Smooth muscle cell (in vitro differentiated cells): ENCODE measurements at regions not wholly inside any gene's neighbourhood (a gene's known extent, or its start where the extent isn't known, plus 50 kb on each side); places are given as distances from the start of the nearest gene placed in this dataset.
A peak's percentile ranks its signal among the peaks of the same experiment; 100 is the strongest.

Experiments
- DNase-seq: peaks from one replicate; lab custom pipeline; 2025; ENCODE audit not compliant: unreplicated experiment; lab: John Stamatoyannopoulos, UW
- H2AFZ ChIP-seq: fragments of 200-600 bp; sonication (generic); 2 replicates; pipeline ENCODE4 v1.6.0; 2016; ENCODE audit warnings: antibody characterized with exemption, low read depth, mild to moderate bottlenecking
- H3F3A ChIP-seq: fragments of 200-600 bp; sonication (generic); 2 replicates; pipeline ENCODE4 v1.6.0; 2017; ENCODE audit warnings: antibody characterized with exemption, low read depth
- H3K27ac ChIP-seq: fragments of 200-600 bp; sonication (generic); 2 replicates; pipeline ENCODE4 v1.5.1; 2016; ENCODE audit warnings: low read depth, mild to moderate bottlenecking
- H3K27me3 ChIP-seq: fragments of 200-600 bp; sonication (generic); 2 replicates; pipeline ENCODE4 v1.6.1; 2016; ENCODE audit warnings: low read depth, mild to moderate bottlenecking
- H3K36me3 ChIP-seq: fragments of 200-600 bp; sonication (generic); 2 replicates; pipeline ENCODE4 v1.5.1; 2016; ENCODE audit warnings: low read depth
- H3K4me1 ChIP-seq: fragments of 200-600 bp; sonication (generic); 2 replicates; pipeline ENCODE4 v1.5.1; 2016; ENCODE audit warnings: low read depth
- H3K4me2 ChIP-seq: fragments of 200-600 bp; sonication (generic); 2 replicates; pipeline ENCODE4 v1.6.0; 2016; ENCODE audit warnings: mild to moderate bottlenecking
- H3K4me3 ChIP-seq: fragments of 200-600 bp; sonication (generic); 2 replicates; pipeline ENCODE4 v1.5.1; 2016; ENCODE audit warnings: mild to moderate bottlenecking
- H3K79me2 ChIP-seq: fragments of 200-600 bp; sonication (generic); 2 replicates; pipeline ENCODE4 v1.6.0; 2016; ENCODE audit warnings: low read depth, mild to moderate bottlenecking
- H3K9ac ChIP-seq: fragments of 200-600 bp; sonication (generic); 2 replicates; pipeline ENCODE4 v1.6.0; 2016; ENCODE audit warnings: low read depth
- H3K9me3 ChIP-seq: fragments of 200-600 bp; sonication (generic); replicated peaks from 2 replicates; pipeline ENCODE4 v1.5.1; 2016; ENCODE audit warnings: low read depth
- H4K20me1 ChIP-seq: fragments of 200-600 bp; sonication (generic); 2 replicates; pipeline ENCODE4 v1.6.0; 2016; ENCODE audit warnings: low read depth
- CTCF ChIP-seq: fragments of 200-600 bp; sonication (generic); IDR thresholded peaks from 2 replicates; pipeline ENCODE4 v1.5.1; 2017; ENCODE audit warnings: borderline replicate concordance, mild to moderate bottlenecking, antibody characterized with exemption; ENCODE audit not compliant: insufficient read depth, poor library complexity, severe bottlenecking
- WGBS: methylation state at CpG from one replicate; pipeline ENCODE4 v1.1.7; 2016; ENCODE audit warnings: low lambda C conversion rate; 5-methylcytosine and 5-hydroxymethylcytosine counted together

GRCh38 chr12:93183940-93184671 lies 193.6 kb upstream of the NUDT4 start:
- no peak overlapping the region for H3K4me2 ChIP-seq

GRCh38 chr12:93184672-93185368 lies 192.9 kb upstream of the NUDT4 start:
- H4K20me1 ChIP-seq, result no peaks in the 10 kb centered on the region
- WGBS, result 96% methylated on average over 3 of the region's 3 CpGs

More at GRCh38 chr12:93183940-93184671, 193.6 kb upstream of the NUDT4 start:
- H3K27ac ChIP-seq, result no peak overlapping the region
- H3K9me3 ChIP-seq, result no peaks in the 10 kb centered on the region
- no peaks in the 10 kb centered on the region for H3K27me3 ChIP-seq
- TF ChIP-seq CTCF, result no peak
- no peaks in the 10 kb centered on the region for H3F3A ChIP-seq
- H2AFZ ChIP-seq, result no peak overlapping the region
- H3K4me1 ChIP-seq, result no peaks in the 10 kb centered on the region
- no peak for DNase-seq
- no peaks in the 10 kb centered on the region for H3K79me2 ChIP-seq
- no peak overlapping the region for H3K4me3 ChIP-seq
- WGBS, result 82% methylated on average over 5 of the region's 5 CpGs
- no peaks in the 10 kb centered on the region for H4K20me1 ChIP-seq
- no peak overlapping the region for H3K9ac ChIP-seq
- no peaks in the 10 kb centered on the region for H3K36me3 ChIP-seq

GRCh38 chr12:93185369-93185741 lies 192.4 kb upstream of the NUDT4 start:
- TF ChIP-seq CTCF, result no peak
- Histone ChIP-seq H3K79me2 (no peaks in the 10 kb centered on the region), H3K9me3 (no peaks in the 10 kb centered on the region), H2AFZ (no peak overlapping the region), H3K36me3 (no peaks in the 10 kb centered on the region), H3F3A (no peaks in the 10 kb centered on the region), H3K9ac (no peak overlapping the region), H3K4me1 (no peaks in the 10 kb centered on the region), H3K4me2 (no peak overlapping the region), H3K27me3 (no peaks in the 10 kb centered on the region), H3K4me3 (no peak overlapping the region), H3K27ac (no peak overlapping the region), H4K20me1 (no peaks in the 10 kb centered on the region)
- DNase-seq, result no peak
- WGBS, result 100% methylated on average over 2 of the region's 2 CpGs

More at GRCh38 chr12:93184672-93185368, 192.9 kb upstream of the NUDT4 start:
- H3K9me3 ChIP-seq, result no peaks in the 10 kb centered on the region
- TF ChIP-seq CTCF, result no peak
- no peaks in the 10 kb centered on the region for H3F3A ChIP-seq
- H3K4me2 ChIP-seq, result no peak overlapping the region
- H3K27me3 ChIP-seq, result no peaks in the 10 kb centered on the region
- no peaks in the 10 kb centered on the region for H3K79me2 ChIP-seq
- H3K36me3 ChIP-seq, result no peaks in the 10 kb centered on the region
- DNase-seq, result no peak
- H3K4me1 ChIP-seq, result no peaks in the 10 kb centered on the region
- no peak overlapping the region for H2AFZ ChIP-seq
- no peak overlapping the region for H3K4me3 ChIP-seq
- no peak overlapping the region for H3K27ac ChIP-seq
- H3K9ac ChIP-seq, result no peak overlapping the region

DNA sequence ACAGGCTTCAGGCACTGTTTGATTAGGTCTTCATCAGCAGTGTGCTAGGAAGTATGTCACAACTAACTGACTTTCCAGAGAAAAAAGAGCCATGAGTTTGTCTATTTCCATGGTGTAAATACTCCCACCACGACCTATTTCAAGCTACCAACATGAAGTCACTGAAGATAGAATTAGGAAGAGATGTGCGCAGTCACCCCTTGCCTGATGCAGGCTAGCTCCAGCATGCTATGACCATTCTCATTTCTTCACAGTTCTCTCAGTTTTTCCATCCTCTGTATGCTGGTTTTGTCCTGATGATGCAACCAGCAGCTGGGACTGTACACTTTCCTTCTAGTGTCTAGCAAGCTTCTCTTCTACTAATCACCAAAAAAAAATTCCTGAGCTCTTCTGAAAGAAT lies 191.6 kb upstream of the NUDT4 start:
- DNase-seq, result no peak
- Histone ChIP-seq H3K36me3 (no peaks in the 10 kb centered on the region), H3K79me2 (no peaks in the 10 kb centered on the region), H3K27me3 (no peaks in the 10 kb centered on the region), H3K27ac (peak overlapping the region; percentile 44), H3K4me1 (no peaks in the 10 kb centered on the region), H3K9ac (no peak overlapping the region), H2AFZ (no peak overlapping the region), H3K4me2 (no peak overlapping the region), H4K20me1 (no peaks in the 10 kb centered on the region), H3F3A (no peaks in the 10 kb centered on the region), H3K4me3 (no peak overlapping the region), H3K9me3 (no peaks in the 10 kb centered on the region)
- TF ChIP-seq CTCF, result no peak
- 53% methylated on average over 2 of the region's 2 CpGs for WGBS
